Skeletal muscle tissue (tissue), 3 donors: ENCODE measurements at regions not wholly inside any gene's neighbourhood (a gene's known extent, or its start where the extent isn't known, plus 50 kb on each side); places are given as distances from the start of the nearest gene placed in this dataset.

ENCODE experiments used
- H3K27ac ChIP-seq: one replicate; pipeline ENCODE4 v1.7.0; 2013; ENCODE audit warnings: mild to moderate bottlenecking, low read depth, low read length, inconsistent platforms
- H3K27me3 ChIP-seq, 3 donors: one replicate each; pipeline ENCODE4 v1.7.0; 2013; ENCODE audit warnings: low read length in 3 of 3; ENCODE audit not compliant: control insufficient read depth in 3 of 3, insufficient read depth in 3 of 3
- H3K36me3 ChIP-seq, 3 donors: one replicate each; pipeline ENCODE4 v1.7.0; 2013; ENCODE audit warnings: low read length in 3 of 3; ENCODE audit not compliant: control insufficient read depth in 3 of 3, insufficient read depth in 3 of 3
- H3K4me1 ChIP-seq, 3 donors: one replicate each; pipeline ENCODE4 v1.7.0; 2013; ENCODE audit warnings: low read length in 3 of 3, mild to moderate bottlenecking in 3 of 3; ENCODE audit not compliant: control insufficient read depth in 3 of 3, insufficient read depth in 3 of 3
- H3K4me3 ChIP-seq, 3 donors: one replicate each; pipeline ENCODE4 v1.7.0; 2013; ENCODE audit warnings: low read length in 3 of 3
- H3K9ac ChIP-seq, 3 donors: one replicate each; pipeline ENCODE4 v1.7.0; 2013; ENCODE audit warnings: low read length in 3 of 3, mild to moderate bottlenecking in 3 of 3, moderate library complexity in 2 of 3, low read depth in 1 of 3
- H3K9me3 ChIP-seq, 3 donors: one replicate each; pipeline ENCODE4 v1.7.0; 2013; ENCODE audit warnings: low read length in 3 of 3; ENCODE audit not compliant: control insufficient read depth in 3 of 3
- donor health status: Osteomylitis.

DNA sequence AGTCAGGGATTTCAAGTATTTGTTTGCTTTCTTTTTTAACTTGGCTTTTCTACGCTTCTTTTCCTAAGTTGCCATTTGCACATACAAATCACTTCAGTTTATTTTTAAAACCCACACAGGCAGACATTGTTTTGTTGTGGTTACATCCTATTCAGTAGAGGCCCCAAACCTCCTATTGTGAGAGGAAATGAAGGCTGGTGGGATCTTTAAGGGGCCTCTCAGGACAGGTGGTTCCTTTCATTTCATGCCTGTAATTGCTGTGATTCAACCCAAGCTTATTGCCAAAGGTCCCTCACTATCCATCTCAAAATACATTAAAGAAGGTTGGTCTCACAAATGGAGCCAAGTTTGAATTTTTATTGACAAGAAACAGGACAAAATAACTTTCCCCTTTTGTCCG, 257.1 kb downstream of the ADAMTS20 start:
- H3K9me3 ChIP-seq = no peaks in the 10 kb centered on the region
- no peaks in the 10 kb centered on the region for H3K4me1 ChIP-seq
- H3K9ac ChIP-seq = no peak overlapping the region
- H3K4me3 ChIP-seq = no peak overlapping the region
- no peaks in the 10 kb centered on the region for H3K27me3 ChIP-seq
- H3K36me3 ChIP-seq = no peaks in the 10 kb centered on the region
- H3K27ac ChIP-seq = no peak overlapping the region

DNA sequence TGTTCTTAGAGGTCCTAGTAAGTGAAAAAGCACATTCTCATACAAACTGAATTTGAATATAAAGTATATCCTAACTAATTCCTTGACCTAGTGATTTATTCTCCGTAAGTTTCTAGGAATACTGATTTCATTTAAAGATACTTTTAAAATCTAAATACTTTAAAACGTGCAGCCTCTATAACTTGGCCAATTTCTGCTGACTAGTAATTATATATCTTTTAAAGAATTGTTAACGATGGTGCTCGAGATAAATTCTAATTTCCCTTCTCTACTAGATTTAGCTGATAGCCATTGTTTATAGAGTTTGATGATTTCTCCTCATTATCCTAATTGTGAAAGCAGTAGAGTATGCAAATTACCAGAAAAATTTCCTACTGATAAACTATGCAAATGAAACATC, 257.9 kb downstream of the ADAMTS20 start:
- Histone ChIP-seq H3K4me1 (no peaks in the 10 kb centered on the region), H3K9me3 (no peaks in the 10 kb centered on the region), H3K4me3 (no peak overlapping the region), H3K27me3 (peaks cover 0 to 2% (median 0%) of the 10 kb centered on the region in 3 donors), H3K9ac (no peak overlapping the region), H3K27ac (no peak overlapping the region), H3K36me3 (no peaks in the 10 kb centered on the region)

DNA sequence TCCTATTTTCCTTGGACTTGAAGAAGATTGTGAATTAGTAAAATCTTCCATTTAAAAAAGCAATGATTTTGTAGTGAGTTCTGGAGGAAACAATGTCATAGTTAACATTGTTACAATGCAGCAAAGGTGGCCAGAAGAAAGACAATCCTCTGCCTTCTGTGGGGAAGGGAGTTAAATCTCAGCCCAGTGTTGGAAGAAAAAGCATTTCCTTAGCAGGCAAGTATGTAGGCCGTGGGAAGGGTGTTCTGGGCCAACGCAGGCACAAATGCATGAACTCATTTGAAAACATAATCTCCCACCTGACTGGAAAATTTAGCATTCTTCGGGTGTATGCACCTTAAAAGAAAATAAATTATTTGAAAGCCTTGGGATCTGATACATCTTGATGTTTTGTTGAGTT, 258.6 kb downstream of the ADAMTS20 start:
- no peak overlapping the region for H3K4me3 ChIP-seq
- no peaks in the 10 kb centered on the region for H3K36me3 ChIP-seq
- H3K27ac ChIP-seq = no peak overlapping the region
- H3K27me3 ChIP-seq = peaks cover 0 to 6% (median 0%) of the 10 kb centered on the region in 3 donors
- no peaks in the 10 kb centered on the region for H3K4me1 ChIP-seq
- no peak overlapping the region for H3K9ac ChIP-seq
- H3K9me3 ChIP-seq = no peaks in the 10 kb centered on the region

DNA sequence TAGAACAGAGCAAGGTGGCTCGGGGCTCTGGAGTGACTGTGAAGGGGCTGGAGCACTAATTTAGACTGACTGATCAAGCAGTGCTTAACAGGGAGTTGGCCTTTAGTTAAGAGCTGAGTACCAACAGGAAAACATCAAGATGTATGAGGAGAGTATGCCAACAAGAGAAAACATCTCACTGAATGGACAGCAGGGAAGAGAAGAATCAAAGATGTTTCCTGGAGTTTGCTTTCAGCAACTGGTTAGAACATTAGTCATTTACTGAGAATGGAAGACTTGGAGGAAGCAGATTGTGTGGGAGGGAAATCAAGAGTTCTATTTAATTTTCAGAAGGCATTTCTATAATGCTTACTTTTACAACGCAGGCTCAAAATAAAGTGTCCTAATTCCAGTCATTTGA, 259.3 kb downstream of the ADAMTS20 start:
- H3K4me1 ChIP-seq = no peaks in the 10 kb centered on the region
- no peaks in the 10 kb centered on the region for H3K9me3 ChIP-seq
- H3K4me3 ChIP-seq = no peak overlapping the region
- H3K27me3 ChIP-seq = peaks cover 0 to 6% (median 0%) of the 10 kb centered on the region in 3 donors
- H3K36me3 ChIP-seq = no peaks in the 10 kb centered on the region
- H3K27ac ChIP-seq = no peak overlapping the region
- H3K9ac ChIP-seq = no peak overlapping the region

DNA sequence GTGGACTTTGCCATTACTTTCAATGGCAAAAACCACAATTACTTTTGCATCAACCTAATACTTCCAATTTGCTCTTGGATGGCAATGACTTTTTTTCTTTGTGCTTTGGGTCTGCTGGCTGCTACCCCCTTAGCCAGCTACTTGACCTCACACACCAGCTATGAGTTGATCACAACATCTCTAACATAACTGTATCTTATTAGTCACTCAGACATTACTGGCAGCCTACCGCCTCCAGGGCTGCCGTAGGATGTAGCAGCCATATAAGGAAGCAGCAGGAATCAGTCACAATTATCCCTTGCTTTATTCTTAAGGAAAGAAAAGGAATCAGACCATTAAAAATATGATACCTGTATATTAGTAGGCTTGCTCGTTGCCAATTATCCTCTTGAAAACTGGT, 260.5 kb downstream of the ADAMTS20 start:
- Histone ChIP-seq H3K36me3 (no peaks in the 10 kb centered on the region), H3K4me3 (no peak overlapping the region), H3K9me3 (no peaks in the 10 kb centered on the region), H3K27me3 (peaks cover 0 to 6% (median 0%) of the 10 kb centered on the region in 3 donors), H3K4me1 (no peaks in the 10 kb centered on the region), H3K27ac (no peak overlapping the region), H3K9ac (no peak overlapping the region)

DNA sequence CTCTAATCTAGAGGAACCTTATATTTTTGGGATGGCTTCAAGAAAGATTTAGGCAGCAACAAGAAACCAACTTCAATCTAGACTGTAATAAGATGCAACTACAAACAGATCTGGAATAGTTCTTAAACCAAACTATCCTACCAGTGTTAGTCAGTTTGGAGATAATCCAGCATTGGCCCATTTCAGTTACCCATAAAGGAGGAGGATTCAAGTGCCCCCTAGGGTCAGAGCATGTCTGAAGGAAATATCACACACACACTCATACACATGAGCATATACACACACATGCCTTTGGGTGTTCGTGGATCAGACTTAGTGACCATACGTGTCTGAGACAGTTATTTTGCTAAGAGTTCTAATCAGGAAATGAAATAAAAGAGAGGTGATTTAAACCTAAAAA, 261.2 kb downstream of the ADAMTS20 start:
- Histone ChIP-seq H3K4me3 (no peak overlapping the region), H3K9ac (no peak overlapping the region), H3K27me3 (peaks cover 0 to 6% (median 0%) of the 10 kb centered on the region in 3 donors)

DNA sequence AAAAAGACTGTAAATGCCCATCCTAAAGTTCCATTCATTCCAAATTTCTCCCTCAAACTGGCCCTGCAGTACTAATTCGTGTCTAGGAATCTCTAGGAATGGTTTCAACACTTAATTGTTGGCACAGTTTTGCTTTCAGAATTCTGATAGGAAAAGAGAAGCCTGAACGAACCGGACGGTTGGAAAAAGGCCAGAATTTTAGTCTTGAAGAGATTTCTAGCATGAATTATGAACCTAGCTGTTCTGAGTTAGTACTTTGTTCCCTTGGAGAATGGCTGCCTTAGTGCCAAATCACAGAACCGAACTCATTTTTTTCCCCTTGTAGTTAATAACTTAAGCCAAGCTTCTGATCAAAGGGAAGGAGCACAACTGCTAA, 262.6 kb downstream of the ADAMTS20 start:
- no peaks in the 10 kb centered on the region for H3K36me3 ChIP-seq
- H3K4me1 ChIP-seq = no peaks in the 10 kb centered on the region
- H3K9ac ChIP-seq = no peak overlapping the region
- peak overlapping the region in 1 of 3 donors; percentile 5 for H3K4me3 ChIP-seq
- H3K27me3 ChIP-seq = peaks cover 0 to 6% (median 0%) of the 10 kb centered on the region in 3 donors
- H3K27ac ChIP-seq = no peak overlapping the region
- H3K9me3 ChIP-seq = no peaks in the 10 kb centered on the region

More for the DNA sequence above, 261.2 kb downstream of the ADAMTS20 start:
- Histone ChIP-seq H3K27ac (no peak overlapping the region), H3K4me1 (no peaks in the 10 kb centered on the region), H3K36me3 (no peaks in the 10 kb centered on the region), H3K9me3 (no peaks in the 10 kb centered on the region)

DNA sequence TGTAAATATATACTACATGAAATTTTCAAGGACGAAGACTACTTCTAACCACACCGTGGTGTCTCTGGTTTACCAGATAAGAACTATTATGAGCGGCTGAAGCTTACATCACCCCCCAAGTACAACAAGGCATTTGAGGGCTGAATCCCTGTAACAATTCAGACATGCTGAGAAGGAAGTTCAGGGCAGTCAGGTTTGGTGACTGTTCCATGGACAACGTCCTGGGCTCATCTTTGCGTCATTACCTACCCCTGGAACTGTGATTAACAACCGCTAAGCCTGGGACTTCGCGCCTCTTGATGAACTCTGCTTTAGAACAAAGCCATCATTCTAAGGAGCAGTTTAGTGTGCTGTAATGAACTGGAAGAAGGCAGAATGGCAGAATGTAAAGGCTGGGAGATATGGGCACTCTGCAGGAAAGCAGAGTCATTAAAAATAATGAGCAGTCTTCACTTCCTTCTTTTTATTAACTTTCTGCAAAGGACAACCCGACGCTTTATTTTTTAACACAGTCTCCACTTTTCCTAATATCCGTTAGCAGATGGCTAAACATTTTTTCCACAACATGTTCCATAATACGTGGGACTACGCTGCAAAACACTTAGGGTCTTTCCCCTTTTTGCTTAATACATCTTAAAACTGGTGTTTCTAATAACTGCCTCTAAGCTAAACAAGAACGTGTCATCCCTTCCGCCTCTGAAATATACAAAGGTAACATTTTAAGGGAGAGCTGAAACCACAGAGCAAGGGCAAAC, 263.2 kb downstream of the ADAMTS20 start:
- H3K27ac ChIP-seq = no peak overlapping the region
- peak overlapping the region in 1 of 3 donors; percentile 5 for H3K4me3 ChIP-seq
- no peaks in the 10 kb centered on the region for H3K4me1 ChIP-seq
- H3K27me3 ChIP-seq = peaks cover 0 to 6% (median 0%) of the 10 kb centered on the region in 3 donors
- H3K9ac ChIP-seq = no peak overlapping the region
- H3K9me3 ChIP-seq = no peaks in the 10 kb centered on the region
- H3K36me3 ChIP-seq = no peaks in the 10 kb centered on the region

DNA sequence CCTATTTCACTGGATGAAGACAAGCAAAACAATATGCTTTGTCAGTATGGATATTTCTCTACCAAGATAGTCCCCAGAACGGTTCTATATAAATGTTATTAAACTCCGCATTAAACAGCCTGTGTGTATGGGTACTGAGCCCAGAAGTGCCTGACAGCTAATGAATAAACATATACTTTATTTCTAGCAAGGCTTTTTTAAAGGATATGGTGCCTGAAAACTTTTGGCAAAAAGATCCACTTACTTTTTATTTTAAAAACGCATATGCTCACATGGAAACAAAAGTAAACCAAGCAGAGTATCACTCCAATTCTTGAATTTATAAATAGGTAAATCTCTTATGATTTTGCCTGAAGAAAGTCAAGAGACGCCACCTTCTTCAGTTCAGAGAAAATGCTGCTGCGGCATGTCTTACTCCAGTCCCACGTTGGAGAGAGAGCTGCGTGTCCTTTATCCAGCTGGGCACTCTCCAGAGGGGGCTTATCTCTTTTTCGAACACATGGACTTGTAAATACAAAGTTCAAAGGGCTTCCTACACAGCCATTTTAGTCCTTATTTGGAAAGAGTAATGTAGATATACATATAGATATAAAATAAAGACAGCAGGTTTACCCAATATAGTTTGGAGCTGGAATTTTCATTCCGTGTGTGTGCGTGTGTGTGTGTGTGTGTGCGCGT, 264.2 kb downstream of the ADAMTS20 start:
- Histone ChIP-seq H3K4me3 (no peak overlapping the region), H3K27ac (no peak overlapping the region), H3K4me1 (no peaks in the 10 kb centered on the region), H3K9me3 (no peaks in the 10 kb centered on the region), H3K27me3 (peaks cover 0 to 6% (median 0%) of the 10 kb centered on the region in 3 donors), H3K9ac (no peak overlapping the region), H3K36me3 (no peaks in the 10 kb centered on the region)

DNA sequence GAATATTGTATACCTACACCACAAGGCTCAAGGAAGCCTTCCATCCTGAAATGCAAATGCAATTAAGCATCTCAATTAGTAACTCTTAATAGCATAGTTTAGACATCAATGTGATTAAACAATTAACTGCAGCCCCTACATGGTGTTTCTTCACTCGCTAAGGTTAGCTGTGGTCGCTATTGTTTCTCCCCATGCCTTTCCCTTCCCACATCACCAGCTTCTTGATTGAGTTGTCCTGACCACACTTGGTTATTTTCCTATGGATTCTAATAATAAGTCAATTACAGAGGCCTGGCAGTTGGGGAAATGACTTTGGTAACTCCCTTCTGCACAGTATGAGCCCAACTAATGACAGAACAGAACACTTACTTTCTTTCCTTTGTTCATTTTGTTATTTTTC, 265.0 kb downstream of the ADAMTS20 start:
- Histone ChIP-seq H3K9me3 (no peaks in the 10 kb centered on the region), H3K4me3 (no peak overlapping the region), H3K9ac (no peak overlapping the region), H3K27me3 (peaks cover 0 to 6% (median 0%) of the 10 kb centered on the region in 3 donors), H3K36me3 (no peaks in the 10 kb centered on the region), H3K4me1 (no peaks in the 10 kb centered on the region), H3K27ac (no peak overlapping the region)
